GM18951 (cell line): ENCODE measurements at regions not wholly inside any gene's neighbourhood (a gene's known extent, or its start where the extent isn't known, plus 50 kb on each side); places are given as distances from the start of the nearest gene placed in this dataset.

ENCODE experiments used
- POLR2A ChIP-seq: IDR thresholded peaks from 4 replicates; pipeline ENCODE4 v1.6.1; 2011; ENCODE audit warnings: mild to moderate bottlenecking; ENCODE audit not compliant: insufficient read length, insufficient read depth; ENCODE audit errors: extremely low read depth
- in situ Hi-C: fragments of 300-500 bp; cut with MboI; formaldehyde crosslinking; loops from one replicate; pipeline ENCODE4 v1.12.0; 2022; ENCODE audit warnings: low sequenced_read_pairs, mixed read lengths, inconsistent platforms; ENCODE audit not compliant: unreplicated experiment

GRCh38 chr6:142683714-142684141, 261.2 kb downstream of the HIVEP2 start:
- in situ Hi-C loops: loop anchor here (25.0 kb wide), 1 partner anchor 354 kb away; no protein-coding TSS in a partner anchor
- no peak for TF ChIP-seq POLR2A

GRCh38 chr6:142684371-142684770, 260.6 kb downstream of the HIVEP2 start:
- in situ Hi-C loops: loop anchor here (25.0 kb wide), 1 partner anchor 353 kb away; no protein-coding TSS in a partner anchor
- no peak for TF ChIP-seq POLR2A

GRCh38 chr6:142685852-142686506, 259.0 kb downstream of the HIVEP2 start:
- in situ Hi-C loops: loop anchor here (25.0 kb wide), 1 partner anchor 351 kb away; no protein-coding TSS in a partner anchor
- TF ChIP-seq POLR2A: no peak

GRCh38 chr6:142686507-142686887, 258.5 kb downstream of the HIVEP2 start:
- in situ Hi-C loops: loop anchor here (25.0 kb wide), 1 partner anchor 351 kb away; no protein-coding TSS in a partner anchor

GRCh38 chr6:142692942-142693341, 252.0 kb downstream of the HIVEP2 start:
- no peak for TF ChIP-seq POLR2A
- in situ Hi-C loops: loop anchor here (25.0 kb wide), 1 partner anchor 344 kb away; no protein-coding TSS in a partner anchor

More at GRCh38 chr6:142686507-142686887, 258.5 kb downstream of the HIVEP2 start:
- TF ChIP-seq POLR2A: no peak

- in situ Hi-C loops: loop anchor here (25.0 kb wide), 1 partner anchor 344 kb away; no protein-coding TSS in a partner anchor
- TF ChIP-seq POLR2A: no peak
These were observed 251.5 kb downstream of the HIVEP2 start for GRCh38 chr6:142693441-142693840.

GRCh38 chr6:142694054-142694453, 250.9 kb downstream of the HIVEP2 start:
- in situ Hi-C loops: loop anchor here (25.0 kb wide), 1 partner anchor 343 kb away; no protein-coding TSS in a partner anchor
- TF ChIP-seq POLR2A: no peak

- TF ChIP-seq POLR2A: no peak
- in situ Hi-C loops: loop anchor here (25.0 kb wide), 1 partner anchor 342 kb away; no protein-coding TSS in a partner anchor
These were observed 250.0 kb downstream of the HIVEP2 start for GRCh38 chr6:142695016-142695415.

- TF ChIP-seq POLR2A: no peak
- in situ Hi-C loops: loop anchor here (25.0 kb wide), 1 partner anchor 341 kb away; no protein-coding TSS in a partner anchor
These were observed 248.6 kb downstream of the HIVEP2 start for GRCh38 chr6:142696123-142697000.

- in situ Hi-C loops: loop anchor here (25.0 kb wide), 1 partner anchor 340 kb away; no protein-coding TSS in a partner anchor
- TF ChIP-seq POLR2A: no peak
These were observed 248.0 kb downstream of the HIVEP2 start for GRCh38 chr6:142697001-142697335.

- in situ Hi-C loops: loop anchor here (25.0 kb wide), 1 partner anchor 339 kb away; no protein-coding TSS in a partner anchor
- no peak for TF ChIP-seq POLR2A
These were observed 247.1 kb downstream of the HIVEP2 start for GRCh38 chr6:142697922-142698321.

- TF ChIP-seq POLR2A: no peak
- in situ Hi-C loops: loop anchor here (25.0 kb wide), 1 partner anchor 339 kb away; no protein-coding TSS in a partner anchor
These were observed 246.2 kb downstream of the HIVEP2 start for GRCh38 chr6:142698751-142699150.

GRCh38 chr6:142699391-142699790, 245.6 kb downstream of the HIVEP2 start:
- TF ChIP-seq POLR2A: no peak
- in situ Hi-C loops: loop anchor here (25.0 kb wide), 1 partner anchor 338 kb away; no protein-coding TSS in a partner anchor
